ENCODE measurements at regions not wholly inside any gene's neighbourhood (a gene's known extent, or its start where the extent isn't known, plus 50 kb on each side); places are given as distances from the start of the nearest gene placed in this dataset.

DNA sequence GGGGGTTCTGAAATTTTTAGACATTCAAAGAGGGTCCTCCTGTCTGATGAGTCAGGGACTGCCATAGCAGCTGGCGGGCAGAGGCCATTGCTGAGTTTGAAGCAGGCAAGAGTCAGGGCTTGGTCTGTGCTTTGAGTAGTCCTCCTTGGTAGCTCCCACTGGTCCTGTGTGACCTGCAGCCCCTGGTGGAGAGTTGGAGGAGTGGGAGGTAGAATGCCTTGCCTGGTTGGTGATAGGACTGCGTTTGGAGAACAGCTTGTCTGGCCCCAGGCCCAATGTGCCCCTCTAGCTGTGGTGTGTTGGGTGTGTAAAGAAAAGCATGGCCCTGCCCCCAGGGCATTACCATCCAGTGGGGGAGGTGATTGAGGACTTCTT lies 116.7 kb downstream of the BEGAIN start:
- Histone ChIP-seq H3K9ac (ENCODE audit: low read length in 2 of 2) (no peak overlapping the region), H3K27ac (ENCODE audit: low read length) (no peak overlapping the region), H3K9me3 (ENCODE audit: control insufficient read depth in 2 of 2, low read length in 2 of 2) (no peaks in the 10 kb centered on the region), H3K4me3 (ENCODE audit: low read length in 2 of 2) (no peak overlapping the region), H3K36me3 (ENCODE audit: control insufficient read depth in 2 of 2, insufficient read depth in 2 of 2, low read length in 2 of 2) (peaks cover 0 to 6% of the 10 kb centered on the region in 2 donors), H3K27me3 (ENCODE audit: control insufficient read depth in 1 of 2, insufficient read depth in 2 of 2, low read length in 2 of 2) (no peaks in the 10 kb centered on the region), H3K4me1 (ENCODE audit: control insufficient read depth, insufficient read depth, low read length) (no peaks in the 10 kb centered on the region)

DNA sequence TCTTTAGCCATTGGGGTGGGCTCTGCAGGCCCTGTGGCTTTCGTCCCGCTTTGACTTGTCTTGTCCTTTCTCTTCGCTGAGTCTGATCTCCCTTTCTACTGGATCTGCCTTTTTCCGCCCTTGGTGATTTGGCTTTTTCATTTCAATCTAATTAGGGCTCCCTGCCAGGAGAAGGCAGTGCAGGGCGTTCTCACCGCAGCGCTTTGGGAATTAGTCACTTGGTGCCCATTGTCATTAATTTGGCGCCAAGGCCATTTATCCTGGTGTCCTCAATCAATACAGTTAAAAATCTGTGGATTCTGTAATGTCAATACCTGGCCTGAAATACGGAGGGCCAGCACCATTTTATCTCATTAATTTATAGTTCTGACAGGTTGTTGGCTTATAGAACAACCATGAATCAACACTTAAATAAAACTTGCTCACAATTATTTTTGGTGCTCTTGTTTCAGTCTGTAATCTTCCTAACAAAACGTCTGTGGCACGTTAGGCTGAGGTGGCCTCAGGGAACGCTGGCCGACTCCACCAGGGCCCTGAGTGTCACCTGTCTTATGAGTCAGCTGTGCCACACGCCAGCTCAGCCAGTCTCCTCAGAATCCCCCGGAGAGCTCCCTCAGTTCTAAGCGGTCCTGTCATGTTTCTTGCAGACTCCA lies 115.7 kb downstream of the BEGAIN start:
- Histone ChIP-seq H3K36me3 (ENCODE audit: control insufficient read depth in 2 of 2, insufficient read depth in 2 of 2, low read length in 2 of 2) (peaks cover 0 to 5% of the 10 kb centered on the region in 2 donors), H3K4me1 (ENCODE audit: control insufficient read depth, insufficient read depth, low read length) (no peaks in the 10 kb centered on the region), H3K4me3 (ENCODE audit: low read length in 2 of 2) (no peak overlapping the region), H3K9ac (ENCODE audit: low read length in 2 of 2) (no peak overlapping the region), H3K9me3 (ENCODE audit: control insufficient read depth in 2 of 2, low read length in 2 of 2) (no peaks in the 10 kb centered on the region), H3K27me3 (ENCODE audit: control insufficient read depth in 1 of 2, insufficient read depth in 2 of 2, low read length in 2 of 2) (no peaks in the 10 kb centered on the region), H3K27ac (ENCODE audit: low read length) (no peak overlapping the region)

DNA sequence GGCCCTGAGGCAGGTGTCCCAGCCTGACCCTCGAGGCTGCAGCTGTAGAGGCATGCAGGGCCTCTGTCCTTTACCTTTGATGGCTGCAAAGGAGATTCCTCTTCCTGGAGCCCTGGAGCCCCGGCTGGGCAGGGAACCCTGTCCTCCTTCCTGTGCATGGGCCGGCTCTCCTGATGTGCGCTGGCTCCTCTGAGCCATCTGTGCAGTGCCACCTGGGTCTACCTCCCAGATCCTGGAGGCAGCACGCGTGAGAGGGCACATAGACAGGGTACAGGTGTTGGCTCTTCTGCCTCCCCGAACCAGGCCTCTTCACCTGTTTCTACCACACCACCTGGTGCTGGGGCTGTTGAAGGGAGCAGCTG lies 115.1 kb downstream of the BEGAIN start:
- Histone ChIP-seq H3K4me3 (ENCODE audit: low read length in 2 of 2) (no peak overlapping the region), H3K9me3 (ENCODE audit: control insufficient read depth in 2 of 2, low read length in 2 of 2) (no peaks in the 10 kb centered on the region), H3K27ac (ENCODE audit: low read length) (no peak overlapping the region), H3K4me1 (ENCODE audit: control insufficient read depth, insufficient read depth, low read length) (no peaks in the 10 kb centered on the region), H3K9ac (ENCODE audit: low read length in 2 of 2) (no peak overlapping the region), H3K36me3 (ENCODE audit: control insufficient read depth in 2 of 2, insufficient read depth in 2 of 2, low read length in 2 of 2) (peaks cover 0 to 4% of the 10 kb centered on the region in 2 donors), H3K27me3 (ENCODE audit: control insufficient read depth in 1 of 2, insufficient read depth in 2 of 2, low read length in 2 of 2) (no peaks in the 10 kb centered on the region)

DNA sequence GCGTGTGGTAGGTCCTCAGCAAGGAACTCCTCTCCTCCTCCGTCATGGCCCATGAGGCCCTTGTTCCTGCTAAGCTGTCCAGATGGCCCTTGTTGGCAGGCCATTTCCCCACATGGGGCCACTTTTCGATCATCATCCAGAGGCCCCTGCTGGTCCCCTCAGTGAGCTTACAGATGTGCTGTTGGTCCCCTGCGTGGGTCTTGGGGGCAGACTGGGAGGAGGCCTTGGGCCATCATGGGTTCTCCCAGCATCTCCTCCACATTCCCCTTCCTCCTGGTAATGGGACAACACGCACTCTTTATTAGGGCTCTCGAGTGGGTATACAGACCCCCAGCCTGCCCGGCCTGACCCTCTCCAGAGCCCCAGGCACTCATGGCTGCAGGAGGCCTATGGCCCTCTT lies 114.7 kb downstream of the BEGAIN start:
- H3K27ac ChIP-seq (ENCODE audit: low read length), result no peak overlapping the region
- no peak overlapping the region for H3K4me3 ChIP-seq (ENCODE audit: low read length in 2 of 2)
- H3K36me3 ChIP-seq (ENCODE audit: control insufficient read depth in 2 of 2, insufficient read depth in 2 of 2, low read length in 2 of 2), result peaks cover 0 to 4% of the 10 kb centered on the region in 2 donors
- no peaks in the 10 kb centered on the region for H3K27me3 ChIP-seq (ENCODE audit: control insufficient read depth in 1 of 2, insufficient read depth in 2 of 2, low read length in 2 of 2)
- H3K4me1 ChIP-seq (ENCODE audit: control insufficient read depth, insufficient read depth, low read length), result no peaks in the 10 kb centered on the region
- H3K9ac ChIP-seq (ENCODE audit: low read length in 2 of 2), result no peak overlapping the region
- H3K9me3 ChIP-seq (ENCODE audit: control insufficient read depth in 2 of 2, low read length in 2 of 2), result no peaks in the 10 kb centered on the region

DNA sequence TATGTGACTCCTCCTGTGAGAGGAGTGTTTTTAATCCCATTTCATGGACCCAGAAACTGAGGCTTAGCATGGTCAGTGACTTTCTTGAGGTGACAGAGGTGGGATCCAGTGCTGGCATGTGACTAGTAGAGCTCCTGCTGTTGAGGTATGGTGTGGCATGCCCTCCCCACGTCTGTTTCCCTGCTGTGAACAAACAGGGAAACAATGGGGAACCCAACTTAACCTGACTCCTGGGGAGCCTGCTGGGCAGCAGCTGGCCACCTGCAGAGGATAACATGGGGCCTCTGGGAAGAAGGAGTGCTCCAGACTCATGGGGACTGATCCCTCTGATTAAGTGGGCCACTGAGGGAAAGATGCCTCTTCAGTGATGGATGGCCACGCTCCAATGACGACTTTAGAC lies 114.0 kb downstream of the BEGAIN start:
- H3K9ac ChIP-seq (ENCODE audit: low read length in 2 of 2), result no peak overlapping the region
- no peaks in the 10 kb centered on the region for H3K9me3 ChIP-seq (ENCODE audit: control insufficient read depth in 2 of 2, low read length in 2 of 2)

DNA sequence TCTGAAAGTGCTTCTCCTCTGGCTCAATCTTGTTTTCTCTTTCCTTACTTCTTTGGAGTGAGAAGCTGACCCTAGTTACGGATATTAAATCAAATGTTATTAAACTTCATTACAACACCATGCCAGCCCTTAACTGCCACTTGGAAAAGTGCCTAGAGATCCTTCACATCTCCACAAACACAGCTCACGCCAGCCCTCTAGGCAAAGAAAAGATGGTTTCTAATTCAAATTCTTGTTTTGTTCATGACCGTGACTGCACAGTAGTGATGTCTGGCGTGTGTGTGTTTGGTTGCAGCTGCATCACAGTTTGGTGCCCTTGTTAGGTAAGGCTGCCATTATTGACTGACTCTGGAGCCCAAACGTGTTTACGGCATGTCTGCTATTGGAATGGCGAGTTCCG lies 113.0 kb downstream of the BEGAIN start:
- Histone ChIP-seq H3K9me3 (ENCODE audit: control insufficient read depth in 2 of 2, low read length in 2 of 2) (no peaks in the 10 kb centered on the region), H3K27me3 (ENCODE audit: control insufficient read depth in 1 of 2, insufficient read depth in 2 of 2, low read length in 2 of 2) (no peaks in the 10 kb centered on the region), H3K9ac (ENCODE audit: low read length in 2 of 2) (no peak overlapping the region), H3K36me3 (ENCODE audit: control insufficient read depth in 2 of 2, insufficient read depth in 2 of 2, low read length in 2 of 2) (peaks cover 0 to 4% of the 10 kb centered on the region in 2 donors), H3K27ac (ENCODE audit: low read length) (no peak overlapping the region), H3K4me1 (ENCODE audit: control insufficient read depth, insufficient read depth, low read length) (no peaks in the 10 kb centered on the region), H3K4me3 (ENCODE audit: low read length in 2 of 2) (no peak overlapping the region)

More for the DNA sequence above, 114.0 kb downstream of the BEGAIN start:
- Histone ChIP-seq H3K27ac (ENCODE audit: low read length) (no peak overlapping the region), H3K4me3 (ENCODE audit: low read length in 2 of 2) (no peak overlapping the region), H3K4me1 (ENCODE audit: control insufficient read depth, insufficient read depth, low read length) (no peaks in the 10 kb centered on the region), H3K27me3 (ENCODE audit: control insufficient read depth in 1 of 2, insufficient read depth in 2 of 2, low read length in 2 of 2) (no peaks in the 10 kb centered on the region), H3K36me3 (ENCODE audit: control insufficient read depth in 2 of 2, insufficient read depth in 2 of 2, low read length in 2 of 2) (peaks cover 0 to 4% of the 10 kb centered on the region in 2 donors)

DNA sequence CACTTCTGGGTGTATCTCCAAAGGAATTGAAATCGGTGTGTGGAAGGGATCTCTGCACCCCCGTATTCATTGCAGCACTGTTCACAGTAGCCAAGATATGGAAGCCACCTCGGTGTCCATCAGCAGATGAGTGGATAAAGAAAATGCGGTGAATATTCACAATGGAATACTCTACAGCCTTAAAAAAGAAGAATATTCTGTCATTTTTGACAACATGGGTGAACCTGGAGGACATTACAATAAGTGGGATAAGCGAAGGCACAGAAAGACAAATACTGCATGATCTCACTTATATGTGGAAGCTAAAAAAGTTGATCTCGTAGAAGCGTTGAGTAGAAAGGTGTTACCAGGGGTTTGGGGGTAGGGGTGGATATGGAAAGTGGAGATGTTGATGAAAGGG lies 111.9 kb downstream of the BEGAIN start:
- Histone ChIP-seq H3K36me3 (ENCODE audit: control insufficient read depth in 2 of 2, insufficient read depth in 2 of 2, low read length in 2 of 2) (peaks cover 0 to 3% of the 10 kb centered on the region in 2 donors), H3K9ac (ENCODE audit: low read length in 2 of 2) (no peak overlapping the region), H3K27ac (ENCODE audit: low read length) (no peak overlapping the region), H3K4me1 (ENCODE audit: control insufficient read depth, insufficient read depth, low read length) (no peaks in the 10 kb centered on the region), H3K9me3 (ENCODE audit: control insufficient read depth in 2 of 2, low read length in 2 of 2) (no peaks in the 10 kb centered on the region), H3K4me3 (ENCODE audit: low read length in 2 of 2) (no peak overlapping the region), H3K27me3 (ENCODE audit: control insufficient read depth in 1 of 2, insufficient read depth in 2 of 2, low read length in 2 of 2) (no peaks in the 10 kb centered on the region)

DNA sequence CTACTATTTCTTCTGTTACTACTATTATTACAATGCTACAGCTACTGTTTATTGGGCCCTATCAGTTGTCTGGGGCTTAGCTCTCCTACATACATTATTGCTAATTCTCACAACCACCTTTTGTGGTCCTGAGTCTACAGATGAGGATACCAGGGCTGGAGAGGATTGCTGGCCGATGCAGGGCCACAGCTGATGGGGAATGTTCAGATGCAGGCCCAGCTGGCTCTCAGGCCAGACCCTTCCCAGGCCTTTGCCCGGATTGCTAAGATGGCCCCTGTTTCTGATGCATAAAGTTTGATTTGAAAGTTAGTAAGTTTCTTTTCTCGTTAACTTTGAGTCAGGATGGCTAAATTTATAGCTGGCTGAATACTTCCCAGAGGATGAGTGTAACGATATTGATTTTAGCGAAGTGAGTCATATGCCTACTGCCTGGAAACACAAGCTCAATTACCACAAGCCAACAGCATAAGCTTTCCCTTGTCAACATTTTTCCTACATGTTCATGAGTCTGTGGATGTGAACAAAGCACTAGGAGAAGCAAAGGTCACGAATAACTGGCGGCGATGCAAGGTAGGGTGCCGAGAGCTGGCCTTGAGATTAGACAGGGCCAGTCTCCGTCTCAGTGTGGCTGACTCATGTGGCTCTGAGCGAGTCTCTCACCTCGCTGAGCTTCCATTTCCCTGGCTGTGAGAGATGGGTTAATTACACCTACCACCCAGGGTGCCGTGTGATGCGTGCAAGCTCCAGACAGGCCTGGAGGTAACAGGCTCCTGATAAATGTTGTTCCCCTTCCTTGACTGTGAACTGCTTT lies 111.0 kb downstream of the BEGAIN start:
- no peaks in the 10 kb centered on the region for H3K9me3 ChIP-seq (ENCODE audit: control insufficient read depth in 2 of 2, low read length in 2 of 2)
- no peaks in the 10 kb centered on the region for H3K4me1 ChIP-seq (ENCODE audit: control insufficient read depth, insufficient read depth, low read length)
- no peak overlapping the region for H3K4me3 ChIP-seq (ENCODE audit: low read length in 2 of 2)
- no peaks in the 10 kb centered on the region for H3K36me3 ChIP-seq (ENCODE audit: control insufficient read depth in 2 of 2, insufficient read depth in 2 of 2, low read length in 2 of 2)
- no peak overlapping the region for H3K9ac ChIP-seq (ENCODE audit: low read length in 2 of 2)
- no peak overlapping the region for H3K27ac ChIP-seq (ENCODE audit: low read length)
- H3K27me3 ChIP-seq (ENCODE audit: control insufficient read depth in 1 of 2, insufficient read depth in 2 of 2, low read length in 2 of 2), result no peaks in the 10 kb centered on the region

DNA sequence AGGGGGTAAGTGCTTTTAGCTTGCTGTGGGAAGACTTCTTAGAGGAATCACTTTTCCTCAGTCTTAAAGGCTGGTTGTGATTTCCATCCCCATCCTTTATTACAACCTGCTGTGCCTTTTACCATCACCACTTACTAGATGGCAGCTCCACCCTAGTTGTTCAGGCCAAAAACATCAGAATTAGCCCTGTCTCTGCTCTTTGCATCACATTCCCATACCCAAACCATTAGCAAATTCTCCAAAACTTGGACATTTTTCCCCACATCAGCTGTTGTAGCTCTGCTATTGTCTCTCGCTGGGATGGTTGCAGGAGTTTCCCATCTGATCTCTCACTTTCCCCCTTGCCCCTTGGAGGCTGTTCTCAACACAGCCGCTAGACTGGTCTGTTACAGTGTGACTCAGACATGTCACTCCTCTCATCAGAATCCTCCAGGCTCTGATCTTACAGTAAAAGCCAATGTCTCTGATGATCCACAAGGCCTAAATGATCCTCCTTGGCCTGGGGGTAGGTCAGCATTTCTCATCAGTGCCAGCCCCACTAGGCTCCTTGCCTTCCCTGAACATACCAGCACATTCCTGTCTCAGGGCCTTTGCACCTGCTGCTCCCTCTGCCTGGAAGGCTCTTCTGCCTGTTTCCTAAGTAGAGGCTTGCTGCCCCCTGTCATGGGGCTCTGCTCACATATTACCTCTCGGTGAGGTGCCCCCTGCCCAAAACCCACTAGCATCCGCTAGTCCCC lies 102.5 kb downstream of the BEGAIN start:
- H3K9ac ChIP-seq (ENCODE audit: low read length in 2 of 2), result no peak overlapping the region
- H3K36me3 ChIP-seq (ENCODE audit: control insufficient read depth in 2 of 2, insufficient read depth in 2 of 2, low read length in 2 of 2), result peaks cover 3 to 9% of the 10 kb centered on the region in 2 donors
- no peak overlapping the region for H3K4me3 ChIP-seq (ENCODE audit: low read length in 2 of 2)
- no peak overlapping the region for H3K27ac ChIP-seq (ENCODE audit: low read length)
- no peaks in the 10 kb centered on the region for H3K27me3 ChIP-seq (ENCODE audit: control insufficient read depth in 1 of 2, insufficient read depth in 2 of 2, low read length in 2 of 2)
- H3K9me3 ChIP-seq (ENCODE audit: control insufficient read depth in 2 of 2, low read length in 2 of 2), result no peaks in the 10 kb centered on the region
- H3K4me1 ChIP-seq (ENCODE audit: control insufficient read depth, insufficient read depth, low read length), result no peaks in the 10 kb centered on the region

GRCh38 chr14:100486025-100486828 lies 101.0 kb downstream of the BEGAIN start:
- peaks cover 3 to 9% of the 10 kb centered on the region in 2 donors for H3K36me3 ChIP-seq (ENCODE audit: control insufficient read depth in 2 of 2, insufficient read depth in 2 of 2, low read length in 2 of 2)
- H3K4me3 ChIP-seq (ENCODE audit: low read length in 2 of 2), result no peak overlapping the region
- no peak overlapping the region for H3K27ac ChIP-seq (ENCODE audit: low read length)
- H3K9ac ChIP-seq (ENCODE audit: low read length in 2 of 2), result no peak overlapping the region
- H3K4me1 ChIP-seq (ENCODE audit: control insufficient read depth, insufficient read depth, low read length), result no peaks in the 10 kb centered on the region
- no peaks in the 10 kb centered on the region for H3K27me3 ChIP-seq (ENCODE audit: control insufficient read depth in 1 of 2, insufficient read depth in 2 of 2, low read length in 2 of 2)
- H3K9me3 ChIP-seq (ENCODE audit: control insufficient read depth in 2 of 2, low read length in 2 of 2), result no peaks in the 10 kb centered on the region
